GM19043 (cell line): ENCODE measurements at regions not wholly inside any gene's neighbourhood (a gene's known extent, or its start where the extent isn't known, plus 50 kb on each side); places are given as distances from the start of the nearest gene placed in this dataset.
"Not testable (repeated sequence)": the region's sequence is repeated elsewhere in the genome, so short reads cannot be mapped to it uniquely, and the experiment has no call there.

Experiments
- ATAC-seq: cut with Tn5 transposase; IDR thresholded peaks from one replicate; pipeline ENCODE4 v1.9.1; 2021; ENCODE audit warnings: low read depth; ENCODE audit not compliant: unreplicated experiment

DNA sequence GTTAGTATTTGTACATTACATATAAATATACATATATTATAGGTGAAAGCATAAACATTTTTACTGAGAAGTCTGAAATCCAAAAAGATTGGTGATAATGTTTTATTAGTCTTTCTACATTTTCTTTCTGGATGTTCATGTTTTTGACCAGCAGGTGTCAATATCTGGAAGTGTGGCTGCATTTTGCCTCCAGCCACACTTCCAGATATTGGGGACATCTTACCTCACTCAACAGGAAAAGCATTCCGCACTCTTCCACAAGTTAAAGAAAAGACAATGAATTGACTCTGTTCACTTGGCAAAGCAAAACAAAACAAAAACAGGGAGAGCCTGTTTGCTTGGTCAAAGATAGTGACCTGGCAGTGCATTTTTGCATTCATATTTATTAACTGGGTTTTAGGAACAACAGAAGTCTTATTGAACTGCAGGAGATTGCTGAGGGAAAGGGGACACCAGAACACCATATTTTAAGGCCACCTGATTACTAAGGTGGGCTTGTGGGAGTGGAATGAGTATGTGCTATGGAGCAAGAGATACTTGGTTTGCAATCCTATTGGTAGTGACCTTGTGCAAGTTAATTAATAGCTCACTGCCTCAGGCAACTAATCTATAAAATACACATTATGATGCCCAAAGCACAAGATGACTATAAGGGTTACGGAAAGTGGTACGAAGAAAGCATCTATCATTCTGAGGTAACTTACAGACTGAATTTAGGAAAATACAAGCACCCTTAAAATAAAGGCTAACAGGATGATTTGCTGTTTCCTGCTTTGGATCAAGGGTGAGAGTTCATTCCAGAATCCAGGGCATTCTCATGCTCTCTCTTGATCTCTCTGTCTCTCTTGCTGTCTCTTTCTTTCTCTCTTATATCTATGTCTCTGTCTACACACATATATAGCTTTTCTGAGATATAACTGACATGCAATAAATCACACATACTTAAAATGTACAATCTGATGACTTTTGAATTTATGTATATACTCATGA, 389.9 kb upstream of the EMCN start:
- no peak for ATAC-seq

DNA sequence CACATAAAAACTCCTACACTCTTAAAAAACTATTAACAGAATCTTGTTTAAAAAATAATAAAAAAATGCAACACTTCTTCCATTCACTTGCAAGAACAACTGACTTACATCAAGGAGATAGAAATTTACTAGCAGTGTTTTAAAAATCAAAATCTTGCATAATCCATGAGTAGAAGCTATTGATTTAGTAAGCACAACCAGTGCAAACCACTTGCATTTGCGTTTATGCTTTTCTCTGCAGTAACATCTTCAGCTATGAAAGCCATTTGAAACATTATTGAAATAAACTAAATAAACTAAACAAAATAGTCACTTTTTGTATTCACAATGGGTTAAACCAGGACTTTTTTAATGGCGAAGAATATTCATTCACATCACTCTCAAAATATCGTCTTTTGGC, 389.2 kb upstream of the EMCN start:
- no peak for ATAC-seq

DNA sequence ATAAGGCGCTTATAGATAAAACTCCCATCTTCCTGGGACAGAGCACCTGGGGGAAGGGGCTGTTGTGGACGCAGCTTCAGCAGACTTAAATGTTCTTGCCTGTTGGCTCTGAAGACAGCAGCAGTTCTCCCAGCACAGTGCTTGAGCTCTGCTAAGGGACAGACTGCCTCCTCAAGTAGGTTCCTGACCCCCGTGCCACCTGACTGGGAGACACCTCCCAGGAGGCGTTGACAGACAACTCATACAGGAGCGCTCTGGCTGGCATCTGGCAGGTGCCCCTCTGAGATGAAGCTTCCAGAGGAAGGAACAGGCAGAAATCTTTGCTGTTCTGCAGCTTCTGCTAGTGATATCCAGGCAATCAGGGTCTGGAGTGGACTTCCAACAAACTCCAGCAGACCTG, 383.1 kb upstream of the EMCN start:
- ATAC-seq = not testable (repeated sequence)

DNA sequence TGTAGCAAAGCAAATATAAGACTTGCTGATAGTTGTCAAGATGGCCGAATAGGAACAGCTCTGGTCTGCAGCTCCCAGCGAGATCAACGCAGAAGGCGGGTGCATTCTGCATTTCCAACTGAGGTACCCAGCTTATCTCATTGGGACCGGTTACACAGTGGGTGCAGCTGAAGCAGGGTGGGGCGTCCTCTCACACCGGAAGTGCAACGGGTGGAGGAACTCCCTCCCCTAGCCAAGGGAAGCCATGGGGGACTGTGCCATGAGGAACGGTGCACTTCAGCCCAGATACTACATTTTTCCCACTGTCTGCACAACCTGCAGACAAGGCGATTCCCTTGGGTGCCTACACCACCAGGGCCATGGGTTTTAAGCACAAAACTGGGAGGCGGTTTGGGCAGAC, 382.3 kb upstream of the EMCN start:
- no peak for ATAC-seq

DNA sequence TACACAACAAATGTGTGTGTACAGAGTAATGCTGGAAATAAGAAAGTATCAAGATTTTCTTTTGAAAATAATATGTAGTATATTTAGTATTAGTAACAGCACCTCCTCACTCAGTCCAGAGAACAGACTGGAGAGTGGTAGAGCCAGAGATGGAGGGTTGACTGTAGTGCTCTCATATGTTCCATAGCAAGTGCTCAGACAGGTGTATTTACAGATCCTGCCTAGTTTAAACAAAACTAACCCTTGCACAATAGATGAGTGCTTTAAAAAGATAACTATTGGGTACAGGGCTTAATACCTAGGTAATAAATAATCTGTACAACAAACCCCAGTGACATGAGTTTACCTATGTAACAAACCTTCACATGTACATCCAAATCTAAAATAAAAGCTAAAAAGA, 381.0 kb upstream of the EMCN start:
- no peak for ATAC-seq

DNA sequence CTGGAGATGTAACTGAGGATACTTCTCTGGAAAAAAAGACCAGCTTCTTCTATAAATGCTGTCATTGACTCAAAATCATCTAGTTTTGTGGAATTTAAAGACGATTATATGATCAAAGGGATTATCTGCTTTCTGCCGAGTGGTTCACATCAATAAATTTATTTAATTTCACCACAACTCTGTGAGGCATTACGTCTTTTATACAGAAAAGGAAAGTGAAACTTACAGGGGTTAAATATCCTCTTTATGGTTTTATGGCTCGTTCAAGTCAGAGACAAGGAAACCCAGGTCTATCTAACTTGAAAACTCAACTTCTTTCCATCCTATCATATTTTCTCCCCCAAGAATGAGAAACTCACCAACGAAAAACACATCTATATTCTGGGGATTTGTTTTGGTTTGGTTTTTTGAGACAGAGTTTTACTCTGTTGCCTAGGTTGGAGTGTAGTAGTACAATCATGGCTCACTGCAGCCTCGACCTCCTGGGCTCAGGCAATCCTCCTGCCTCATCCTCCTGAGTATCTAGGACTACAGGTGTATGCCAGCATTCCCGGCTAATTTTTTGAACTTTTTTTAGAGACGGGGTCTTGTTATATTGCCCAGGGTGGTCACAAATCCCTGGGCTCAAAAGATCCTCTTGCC, 377.9 kb upstream of the EMCN start:
- peak; percentile 82 for ATAC-seq

DNA sequence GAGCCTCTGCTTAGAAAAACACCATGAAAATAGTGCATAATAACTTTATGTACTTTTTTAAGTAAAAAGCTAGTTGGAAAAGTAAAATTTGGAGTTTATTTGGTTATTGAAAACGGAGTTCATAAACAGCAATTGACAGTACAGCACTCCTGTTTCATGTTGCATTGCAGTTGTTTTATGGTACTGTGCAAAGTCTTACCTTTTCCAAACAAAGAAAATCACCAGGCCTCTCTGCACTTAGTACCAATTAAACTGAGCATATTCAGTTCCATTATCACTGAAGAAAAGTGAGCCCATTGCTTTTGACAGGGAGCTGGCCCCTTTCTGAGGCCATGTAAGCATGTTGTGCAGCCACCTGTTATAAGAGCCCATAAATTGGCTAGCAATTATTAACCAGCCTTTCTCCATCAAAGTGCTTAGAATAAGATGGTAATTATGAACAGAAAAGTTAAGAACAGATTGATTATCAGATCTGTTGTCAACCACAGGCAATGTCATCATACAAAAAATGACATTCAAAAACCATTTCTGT, 376.6 kb upstream of the EMCN start:
- no peak for ATAC-seq

DNA sequence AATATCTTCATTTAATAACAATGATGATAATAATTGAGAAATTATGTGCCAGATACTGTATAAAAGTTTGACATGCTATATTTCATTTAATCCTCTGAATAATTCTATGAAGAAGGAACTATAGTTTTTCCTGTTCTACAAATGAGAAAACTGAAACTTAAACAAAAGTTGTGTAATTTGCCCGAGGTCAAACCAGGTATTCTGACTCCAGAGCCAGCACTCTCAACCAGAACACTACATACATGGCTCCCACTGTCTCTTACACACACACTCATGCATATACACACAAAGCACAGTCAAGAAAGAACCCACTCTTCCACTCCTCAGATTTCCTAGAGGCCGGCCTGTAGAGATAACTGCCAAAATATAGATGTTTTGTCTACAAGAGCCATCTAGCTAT, 374.0 kb upstream of the EMCN start:
- no peak for ATAC-seq

DNA sequence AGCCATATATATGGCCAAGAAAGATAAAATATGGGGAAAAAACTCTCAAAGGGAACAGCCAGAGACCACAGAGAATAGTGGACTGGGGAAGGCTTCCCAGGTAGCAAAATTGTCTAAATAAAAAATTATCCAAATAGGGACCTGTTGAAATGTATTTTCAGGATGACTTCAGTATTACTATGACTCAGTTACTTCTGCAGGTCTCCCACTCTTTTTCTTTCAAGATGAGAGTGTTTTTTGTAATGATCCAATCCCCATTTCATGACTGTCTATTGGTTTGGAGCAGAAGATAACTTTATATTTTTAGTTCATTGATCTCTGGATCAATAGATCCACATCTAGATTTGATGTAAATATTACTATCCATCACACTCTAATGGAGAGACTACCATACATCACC, 372.1 kb upstream of the EMCN start:
- ATAC-seq = no peak

DNA sequence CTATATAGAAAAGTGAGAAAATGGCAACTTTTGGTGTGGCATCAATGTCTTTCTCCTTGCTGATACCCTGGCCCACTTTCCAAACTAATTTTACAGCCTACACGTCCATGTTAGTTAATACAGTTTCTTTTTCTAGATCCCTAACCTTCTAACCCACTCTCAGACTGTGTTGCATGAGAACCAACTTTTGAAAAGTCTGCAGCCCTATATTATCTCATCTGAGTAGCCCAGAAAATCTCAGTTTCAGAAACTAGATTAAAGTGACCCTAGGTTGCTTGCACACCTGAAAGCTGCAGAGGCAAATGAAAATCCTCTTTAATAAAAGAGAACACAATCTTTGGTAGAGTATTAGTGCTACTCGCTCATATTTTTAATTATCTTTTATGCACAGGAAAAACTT, 371.6 kb upstream of the EMCN start:
- no peak for ATAC-seq

DNA sequence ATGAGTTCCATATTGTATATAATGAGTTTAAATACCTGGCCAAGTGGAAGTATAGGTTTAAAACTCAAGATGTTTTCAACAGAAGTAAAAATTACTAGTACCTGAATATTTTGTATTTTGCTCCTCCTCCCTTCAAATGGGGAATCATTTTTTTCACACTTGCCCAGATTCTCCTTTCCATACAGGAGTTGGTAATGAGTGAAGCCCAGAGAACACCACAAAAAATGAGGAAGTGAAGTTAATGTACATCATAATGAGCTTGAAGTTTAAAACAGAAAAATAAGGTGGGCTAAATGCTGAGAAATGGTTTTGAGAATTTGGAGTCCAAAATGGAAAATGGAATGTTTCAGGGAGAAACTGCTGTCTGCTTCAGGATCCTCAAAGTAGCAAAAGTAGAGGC, 364.8 kb upstream of the EMCN start:
- ATAC-seq = no peak

DNA sequence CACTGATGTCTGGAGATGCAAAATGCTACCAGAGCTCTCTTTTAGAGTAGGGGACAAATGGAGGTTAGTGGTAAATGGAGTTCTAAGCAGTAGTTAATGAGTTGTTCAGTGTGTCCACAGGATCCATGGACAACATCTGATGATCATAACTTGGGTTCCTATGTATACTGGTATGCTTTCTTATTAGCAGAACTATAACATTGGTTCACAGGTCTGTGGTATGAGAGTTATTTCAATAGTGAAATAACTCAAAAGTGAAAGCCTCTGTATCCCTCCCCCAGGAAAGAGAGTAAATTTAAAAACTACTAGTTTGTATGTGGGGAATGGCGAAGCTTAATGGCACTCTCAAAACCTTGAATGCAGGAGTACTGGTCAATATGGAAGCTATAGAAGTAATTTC, 363.5 kb upstream of the EMCN start:
- no peak for ATAC-seq

DNA sequence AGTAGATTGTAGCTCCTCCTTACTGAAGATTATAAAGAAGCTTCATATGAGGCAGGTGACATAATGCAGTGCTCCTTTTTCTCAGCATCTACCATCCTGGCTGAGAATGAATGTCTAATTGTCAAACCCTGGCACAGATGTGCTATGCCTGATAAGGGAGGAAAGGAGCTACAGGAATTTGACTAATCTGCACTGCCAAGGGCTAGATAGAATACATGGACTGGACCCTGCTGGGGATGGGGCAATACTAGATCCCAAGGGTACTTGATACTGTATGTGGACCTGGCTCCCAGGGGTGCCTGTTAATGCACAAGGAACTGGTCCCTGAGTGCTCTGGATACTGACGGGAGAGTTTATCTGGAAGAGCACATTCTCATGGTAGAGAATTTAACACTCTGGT, 362.2 kb upstream of the EMCN start:
- ATAC-seq = no peak

DNA sequence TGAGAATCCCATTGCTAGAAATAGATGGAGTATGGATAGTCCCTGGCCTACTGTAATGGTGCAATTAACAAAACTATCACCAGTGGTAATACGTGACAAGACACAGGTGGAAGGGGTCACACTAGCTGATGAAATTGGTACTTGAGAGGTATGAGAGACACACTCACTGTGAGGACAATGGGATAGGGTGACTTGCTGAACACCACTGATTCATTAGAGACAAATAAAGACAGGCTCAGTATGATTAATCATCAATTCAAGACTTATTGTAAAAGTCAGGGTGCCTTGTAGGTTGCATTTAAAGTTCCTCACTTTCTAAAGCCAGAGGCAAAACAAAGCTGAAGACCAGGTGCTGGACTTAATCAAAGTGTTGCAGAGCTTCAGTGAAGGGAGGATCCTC, 361.6 kb upstream of the EMCN start:
- ATAC-seq = no peak

DNA sequence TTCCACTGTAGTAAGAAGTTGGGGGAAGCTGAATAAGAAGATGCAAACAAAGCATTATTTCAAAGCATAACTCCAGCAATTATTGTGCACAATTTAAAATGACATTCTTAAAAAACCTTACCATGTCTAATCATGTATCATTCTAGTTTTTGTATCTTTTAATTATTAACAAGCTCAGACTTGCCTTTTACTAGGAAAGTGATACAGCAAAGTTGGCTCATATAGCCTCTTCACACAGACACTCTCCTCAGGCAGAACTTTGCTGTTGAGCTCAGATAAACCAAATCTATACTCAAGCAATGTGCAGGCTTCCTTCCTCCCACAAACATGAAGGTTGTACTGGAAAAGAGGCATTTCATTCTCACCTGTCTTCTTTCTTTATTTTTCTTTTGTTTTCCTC, 358.7 kb upstream of the EMCN start:
- ATAC-seq = no peak

DNA sequence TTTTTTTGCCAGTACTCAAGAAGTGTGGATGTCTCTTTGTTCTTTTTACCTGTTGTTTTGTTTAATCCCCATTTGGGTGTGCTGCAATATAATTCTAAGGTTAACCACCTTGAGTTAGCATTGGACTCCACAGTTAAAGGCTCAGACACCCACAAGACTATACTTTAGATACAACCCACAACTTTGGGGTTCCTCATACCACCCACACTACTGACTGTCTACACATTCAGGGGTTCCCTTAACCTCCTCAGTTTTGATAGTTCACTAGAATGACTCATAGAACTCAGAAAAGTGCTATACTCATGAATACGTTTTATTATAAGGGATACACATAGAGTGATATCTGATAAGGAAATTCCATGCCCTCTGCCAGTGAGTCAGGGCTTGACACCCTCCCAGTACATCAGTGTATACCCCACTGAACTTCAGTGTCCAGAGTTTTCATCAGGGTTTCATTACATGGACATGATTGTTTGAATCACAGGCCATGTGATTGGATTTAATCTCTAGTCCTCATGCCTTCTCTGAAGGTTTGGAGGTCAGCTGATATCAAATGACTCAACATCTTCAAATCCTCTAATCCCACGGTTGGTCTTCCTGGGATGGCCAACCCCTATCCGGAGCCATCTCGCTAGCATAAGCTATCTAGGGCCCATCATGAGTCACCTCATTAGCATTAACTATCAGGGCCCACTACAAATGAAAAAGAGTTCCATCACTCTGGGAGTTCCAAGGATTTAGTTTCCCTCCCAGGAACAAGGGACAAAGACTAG, 357.7 kb upstream of the EMCN start:
- no peak for ATAC-seq

DNA sequence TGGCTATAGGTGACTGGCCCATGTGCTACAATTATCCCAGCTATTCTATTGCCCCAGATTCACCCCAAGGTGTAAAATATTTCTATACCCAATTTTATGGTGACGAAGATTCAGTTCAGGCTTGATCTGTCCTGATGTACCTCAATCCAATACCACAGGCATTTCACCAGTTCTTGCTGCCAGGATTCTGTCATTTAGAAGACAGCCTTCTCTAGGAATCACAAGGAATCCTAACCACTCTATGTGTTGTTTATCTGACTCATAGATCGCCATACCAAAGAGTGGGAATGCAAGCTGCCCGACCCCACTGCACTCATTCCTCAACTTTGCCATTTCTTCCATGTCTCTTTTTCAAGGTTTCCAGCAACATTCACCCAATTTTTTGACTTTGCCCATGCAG, 355.0 kb upstream of the EMCN start:
- no peak for ATAC-seq

DNA sequence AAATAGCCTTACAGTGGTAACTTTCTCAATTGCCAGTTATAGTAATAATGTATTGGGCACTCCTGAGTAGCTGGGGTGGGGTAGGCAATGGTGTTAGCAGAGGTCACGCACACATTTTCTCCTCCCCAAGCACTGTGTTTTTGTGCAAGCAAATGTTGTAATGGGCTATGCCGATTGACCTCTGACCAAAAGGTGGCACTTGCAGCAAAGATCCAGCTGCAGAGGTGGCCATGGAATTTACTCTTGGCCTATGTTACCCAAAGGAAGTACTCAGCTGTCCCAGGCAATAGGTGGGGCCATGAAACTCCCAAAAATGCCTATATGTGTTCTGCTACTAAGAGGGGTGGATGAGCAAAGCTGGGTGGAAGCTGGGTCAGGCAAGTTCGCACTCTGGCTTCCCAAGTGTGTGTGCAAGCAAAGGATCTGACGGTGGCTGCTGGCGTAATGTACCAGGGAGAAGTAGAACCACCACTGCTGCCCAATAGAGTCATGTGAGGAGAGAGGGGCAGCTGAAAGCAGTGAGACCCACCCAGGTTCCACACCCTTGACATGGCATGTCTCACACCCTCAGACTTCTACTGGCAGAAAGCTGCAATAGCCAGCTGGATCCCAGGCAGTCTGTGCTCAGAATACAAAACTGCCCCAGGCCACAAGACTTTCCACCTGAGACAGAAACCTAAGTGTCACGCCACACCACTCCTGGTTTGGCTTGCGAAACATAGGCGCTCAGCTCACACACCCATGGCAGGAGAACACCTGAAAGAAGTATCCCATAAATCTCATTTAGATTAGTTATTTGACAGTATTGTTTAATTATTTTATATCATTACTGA, 353.3 kb upstream of the EMCN start:
- ATAC-seq = no peak

DNA sequence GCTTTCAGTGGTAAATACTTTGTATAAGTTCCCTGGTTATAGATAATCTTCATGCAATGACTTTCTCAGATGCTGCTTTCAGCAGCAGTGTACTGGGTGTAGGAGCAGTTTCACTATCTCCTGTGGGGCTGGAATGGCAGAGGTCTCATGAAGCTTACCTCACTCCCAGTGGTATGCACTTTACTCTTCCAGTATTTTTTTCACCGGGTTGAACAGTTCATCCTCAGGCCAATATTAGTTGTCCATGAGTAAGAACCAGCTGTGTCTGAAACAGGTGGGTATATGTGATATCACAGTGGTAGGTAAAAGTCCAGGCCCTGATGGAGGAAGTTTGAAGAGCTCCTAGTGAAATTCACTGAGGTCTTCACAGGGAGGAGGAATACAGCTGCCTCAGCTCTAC, 351.5 kb upstream of the EMCN start:
- ATAC-seq = no peak

DNA sequence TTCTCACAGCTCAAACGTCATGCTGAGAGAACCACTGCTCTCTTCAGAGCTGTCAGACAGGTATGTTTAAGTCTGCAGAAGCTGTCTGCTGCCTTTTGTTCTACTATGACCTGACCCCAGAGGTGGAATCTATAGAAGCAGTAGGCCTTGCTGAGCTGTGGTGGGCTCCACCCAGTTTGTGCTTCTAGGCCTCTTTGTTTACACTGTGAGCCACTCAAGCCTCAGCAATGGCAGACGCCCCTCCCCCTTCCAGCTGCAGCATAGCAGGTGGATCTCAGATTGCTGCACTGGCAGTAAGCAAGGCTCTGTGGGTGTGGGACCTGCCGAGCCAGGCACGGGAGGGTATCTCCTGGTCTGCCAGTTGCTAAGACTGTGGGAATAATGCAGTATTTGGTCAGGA, 350.5 kb upstream of the EMCN start:
- not testable (repeated sequence) for ATAC-seq
